Keratinocyte (primary cell): ENCODE measurements at regions not wholly inside any gene's neighbourhood (a gene's known extent, or its start where the extent isn't known, plus 50 kb on each side); places are given as distances from the start of the nearest gene placed in this dataset.

Experiments used
- CTCF ChIP-seq, 3 experiments: IDR thresholded peaks in 1 of 3; conservative IDR thresholded peaks in 1 of 3; optimal IDR thresholded peaks in 1 of 3; 2 replicates in 2 of 3; 3 replicates in 1 of 3; pipeline versions ENCODE3 to v1.5.1; 2011; ENCODE audit warnings: low read length in 3 of 3, mild to moderate bottlenecking in 3 of 3, moderate library complexity in 2 of 3, control low read depth in 1 of 3, inconsistent platforms in 1 of 3; ENCODE audit not compliant: insufficient read depth in 2 of 3; ENCODE audit errors: extremely low read depth in 1 of 3
- EZH2 ChIP-seq: IDR thresholded peaks from one replicate; pipeline ENCODE4 v1.6.1; 2012; ENCODE audit warnings: inconsistent platforms, mild to moderate bottlenecking, low read length, moderate library complexity

GRCh38 chr1:55474168-55474786, 259.1 kb upstream of the USP24 start:
- no peak for TF ChIP-seq CTCF (optimal IDR thresholded peaks at IDR 0.05 in 1 of 3, IDR thresholded peaks at IDR 0.05 in 1 of 3, conservative IDR thresholded peaks at IDR 0.05 in 1 of 3; ENCODE audit: extremely low read depth in 1 of 3, insufficient read depth in 2 of 3, low read length in 3 of 3)
- no peak for TF ChIP-seq EZH2
